Suprapubic skin (tissue), 4 donors: ENCODE measurements at regions not wholly inside any gene's neighbourhood (a gene's known extent, or its start where the extent isn't known, plus 50 kb on each side); places are given as distances from the start of the nearest gene placed in this dataset.

Experiments
- CTCF ChIP-seq, 2 donors: fragments of 200-600 bp in 1 of 2; fragments of 450-650 bp in 1 of 2; sonication (generic) in 1 of 2; IDR thresholded peaks; one replicate each; pipeline ENCODE4 v1.5.1; 2016 to 2019; ENCODE audit warnings: antibody characterized with exemption in 2 of 2, mild to moderate bottlenecking in 1 of 2, moderate library complexity in 1 of 2
- EP300 ChIP-seq: sonication (generic); formaldehyde crosslinking; IDR thresholded peaks from one replicate; pipeline ENCODE4 v1.6.1; 2017; ENCODE audit warnings: antibody characterized with exemption
- POLR2A ChIP-seq, 2 donors: fragments of 450-650 bp; IDR thresholded peaks; one replicate each; pipeline ENCODE4 v1.6.1; 2017; ENCODE audit warnings: antibody characterized with exemption in 2 of 2, mild to moderate bottlenecking in 2 of 2, moderate library complexity in 2 of 2
- POLR2AphosphoS5 ChIP-seq, 3 donors: sonication (generic); formaldehyde crosslinking; IDR thresholded peaks; one replicate each; pipeline ENCODE4 v1.6.1; 2017; ENCODE audit warnings: antibody characterized with exemption in 3 of 3

GRCh38 chr13:111530137-111530870 is 209.9 kb downstream of the TEX29 start:
- TF ChIP-seq CTCF (IDR thresholded peaks at IDR 0.05) (no peak), POLR2AphosphoS5 (IDR thresholded peaks at IDR 0.05) (no peak), POLR2A (IDR thresholded peaks at IDR 0.05) (no peak), EP300 (no peak)
